A673 (cell line): ENCODE measurements at regions not wholly inside any gene's neighbourhood (a gene's known extent, or its start where the extent isn't known, plus 50 kb on each side); places are given as distances from the start of the nearest gene placed in this dataset.

Source experiments
- EZH2 ChIP-seq: fragments of 200-600 bp; sonication (generic); IDR thresholded peaks from 2 replicates; pipeline ENCODE4 v1.6.1; 2017; ENCODE audit warnings: borderline replicate concordance, low read depth, mild to moderate bottlenecking, mixed read lengths, antibody characterized with exemption, low read length; ENCODE audit not compliant: poor library complexity, severe bottlenecking
- TF ChIP-seq, protein P1 (sequence below): fragments of 300-800, 200-600 bp; sonication (generic); conservative IDR thresholded peaks from 2 replicates; pipeline ENCODE4 v1.5.1; 2017; ENCODE audit warnings: low read depth, mild to moderate bottlenecking, antibody characterized with exemption, low read length, moderate library complexity, mixed read lengths

DNA sequence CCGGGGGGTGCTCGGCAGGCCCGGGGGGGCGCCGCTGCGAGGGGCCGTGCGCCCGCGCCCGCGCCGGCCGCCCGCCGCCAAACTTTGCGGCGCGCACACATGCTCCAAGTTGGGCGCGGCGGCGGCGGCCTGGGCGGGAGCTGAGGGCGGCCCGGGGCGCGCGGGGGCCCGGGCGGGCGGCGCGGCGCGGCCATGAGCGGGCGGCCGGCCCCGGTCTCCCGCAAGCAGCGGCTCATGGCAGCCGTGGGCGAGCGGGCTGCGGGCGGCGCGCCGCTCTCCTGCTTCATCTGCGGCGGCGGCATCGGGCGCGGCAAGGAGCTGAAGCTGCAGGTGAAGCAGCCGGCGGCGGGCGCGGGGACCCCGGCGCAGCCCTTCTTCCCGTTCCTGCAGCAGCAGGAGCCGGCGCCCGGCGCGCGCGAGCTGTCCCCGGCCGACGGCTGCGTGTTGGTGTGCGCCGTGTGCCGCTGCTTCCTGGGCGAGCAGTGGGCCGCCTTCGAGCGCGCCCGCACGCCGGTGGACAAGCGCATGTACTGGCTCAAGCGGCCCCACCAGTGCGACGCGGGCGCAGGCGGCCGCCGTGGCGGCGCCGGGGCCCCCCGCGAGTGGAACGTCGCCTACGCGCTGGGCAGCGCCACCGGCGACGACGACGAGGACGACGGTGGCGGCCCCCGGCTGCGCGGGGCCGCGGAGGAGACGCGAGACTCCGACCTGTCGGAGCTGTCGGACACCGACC lies 57.2 kb upstream of the CIBAR2 start:
- TF ChIP-seq, protein P1, sequence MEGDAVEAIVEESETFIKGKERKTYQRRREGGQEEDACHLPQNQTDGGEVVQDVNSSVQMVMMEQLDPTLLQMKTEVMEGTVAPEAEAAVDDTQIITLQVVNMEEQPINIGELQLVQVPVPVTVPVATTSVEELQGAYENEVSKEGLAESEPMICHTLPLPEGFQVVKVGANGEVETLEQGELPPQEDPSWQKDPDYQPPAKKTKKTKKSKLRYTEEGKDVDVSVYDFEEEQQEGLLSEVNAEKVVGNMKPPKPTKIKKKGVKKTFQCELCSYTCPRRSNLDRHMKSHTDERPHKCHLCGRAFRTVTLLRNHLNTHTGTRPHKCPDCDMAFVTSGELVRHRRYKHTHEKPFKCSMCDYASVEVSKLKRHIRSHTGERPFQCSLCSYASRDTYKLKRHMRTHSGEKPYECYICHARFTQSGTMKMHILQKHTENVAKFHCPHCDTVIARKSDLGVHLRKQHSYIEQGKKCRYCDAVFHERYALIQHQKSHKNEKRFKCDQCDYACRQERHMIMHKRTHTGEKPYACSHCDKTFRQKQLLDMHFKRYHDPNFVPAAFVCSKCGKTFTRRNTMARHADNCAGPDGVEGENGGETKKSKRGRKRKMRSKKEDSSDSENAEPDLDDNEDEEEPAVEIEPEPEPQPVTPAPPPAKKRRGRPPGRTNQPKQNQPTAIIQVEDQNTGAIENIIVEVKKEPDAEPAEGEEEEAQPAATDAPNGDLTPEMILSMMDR = no peak
- no peak for TF ChIP-seq EZH2
